ENCODE measurements at regions not wholly inside any gene's neighbourhood (a gene's known extent, or its start where the extent isn't known, plus 50 kb on each side); places are given as distances from the start of the nearest gene placed in this dataset.

DNA sequence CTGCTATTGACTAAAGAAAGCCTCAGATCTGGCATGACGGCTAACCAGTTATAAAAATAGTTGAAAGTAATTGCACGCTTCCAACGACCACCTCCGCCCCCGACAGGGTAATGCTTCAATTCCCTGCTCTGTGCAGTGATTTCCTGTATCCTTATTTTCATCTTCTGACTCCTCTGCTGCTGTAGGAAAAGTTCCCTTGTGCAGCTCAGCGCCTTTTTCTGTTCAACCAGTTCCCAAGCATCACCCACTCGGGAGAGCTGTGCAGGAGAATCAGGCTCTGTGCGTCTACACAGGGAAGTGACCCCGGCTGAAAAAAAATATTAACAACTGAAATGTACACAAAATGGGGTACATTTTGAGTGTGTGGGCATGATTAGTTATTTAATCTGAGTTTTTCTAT lies 91.3 kb upstream of the COPS8 start:
- Histone ChIP-seq H3K27ac (ENCODE audit: low read depth in 2 of 2, low read length in 1 of 2) (no peak overlapping the region), H3K9ac (no peak overlapping the region), H3K4me3 (ENCODE audit: low read depth in 2 of 2, low read length in 1 of 2) (no peak overlapping the region), H3K4me2 (no peak overlapping the region), H3K27me3 (ENCODE audit: insufficient read depth) (peaks cover 7% of the 10 kb centered on the region; the same call in 1 of the 2 replicates), H3K79me2 (ENCODE audit: insufficient read depth) (no peaks in the 10 kb centered on the region), H3K36me3 (replicated peaks in 1 of 2; ENCODE audit: control insufficient read depth in 1 of 2, insufficient read depth in 2 of 2, low read length in 1 of 2) (no peaks in the 10 kb centered on the region), H3K9me3 (no peaks in the 10 kb centered on the region), H4K20me1 (ENCODE audit: insufficient read depth) (no peaks in the 10 kb centered on the region), H3K9me2 (no peaks in the 10 kb centered on the region), H3K4me1 (ENCODE audit: control insufficient read depth in 1 of 2, insufficient read depth in 2 of 2, low read depth in 1 of 2, low read length in 1 of 2) (no peaks in the 10 kb centered on the region), H2AFZ (ENCODE audit: low read depth) (no peak overlapping the region), H3F3A (replicated peaks; ENCODE audit: insufficient read depth) (no peaks in the 10 kb centered on the region)
- POLR2A ChIA-PET: no interaction called here
- DNase-seq: no peak
- WGBS (ENCODE audit: low lambda C conversion rate): 48% methylated on average over 9 of the region's 9 CpGs
- CTCF ChIA-PET: no interaction called here
- no peak for TF ChIP-seq ELF1 (IDR thresholded peaks at IDR 0.05)
- no peak for TF ChIP-seq POLR2AphosphoS5 (IDR thresholded peaks at IDR 0.05; ENCODE audit: low read depth, low read length)
- no peak for TF ChIP-seq SMC3 (IDR thresholded peaks at IDR 0.05; ENCODE audit: low read depth, low read length)
- no peak for TF ChIP-seq SIN3A (IDR thresholded peaks at IDR 0.05; ENCODE audit: borderline replicate concordance, low read depth, low read length)
- no peak for TF ChIP-seq RCOR1 (IDR thresholded peaks at IDR 0.05; ENCODE audit: low read length)

DNA sequence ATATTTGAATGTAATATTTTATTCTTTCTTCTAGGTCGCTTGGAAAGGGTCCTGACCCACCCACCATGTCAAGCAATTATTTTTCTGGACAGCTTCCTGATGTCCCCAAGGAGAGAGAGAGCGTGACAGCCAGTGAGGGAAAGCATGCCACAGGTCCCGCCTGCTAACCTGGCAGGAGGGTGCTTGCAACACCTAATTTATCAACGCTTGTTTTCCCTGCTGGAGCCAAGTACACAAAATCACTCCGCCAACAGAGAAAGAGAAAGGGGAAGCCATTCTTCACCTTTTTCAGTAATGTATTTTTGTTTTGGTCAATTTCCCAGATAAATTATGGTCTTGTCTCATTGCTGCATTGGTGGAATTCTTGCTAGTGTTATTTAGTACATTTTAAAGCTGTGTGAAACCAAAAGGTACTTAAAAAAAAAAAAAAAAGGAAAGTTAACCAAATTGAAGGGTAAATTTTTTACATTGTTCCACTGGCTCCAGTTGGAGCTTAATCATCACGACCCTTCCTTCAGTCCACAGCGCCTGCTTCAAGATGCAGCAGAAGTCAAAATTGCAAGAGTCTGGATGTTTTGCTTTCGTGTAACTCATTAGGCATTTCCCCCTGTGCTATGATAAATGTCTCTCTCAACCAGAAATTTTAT lies 88.5 kb upstream of the COPS8 start:
- Histone ChIP-seq H4K20me1 (ENCODE audit: insufficient read depth) (no peaks in the 10 kb centered on the region), H3K27ac (ENCODE audit: low read depth in 2 of 2, low read length in 1 of 2) (no peak overlapping the region), H3K9ac (no peak overlapping the region), H3K9me2 (no peaks in the 10 kb centered on the region), H3F3A (replicated peaks; ENCODE audit: insufficient read depth) (no peaks in the 10 kb centered on the region), H3K36me3 (replicated peaks in 1 of 2; ENCODE audit: control insufficient read depth in 1 of 2, insufficient read depth in 2 of 2, low read length in 1 of 2) (no peaks in the 10 kb centered on the region), H3K9me3 (no peaks in the 10 kb centered on the region), H2AFZ (ENCODE audit: low read depth) (no peak overlapping the region), H3K27me3 (ENCODE audit: insufficient read depth) (peaks cover 7% of the 10 kb centered on the region; the same call in 1 of the 2 replicates), H3K4me1 (ENCODE audit: control insufficient read depth in 1 of 2, insufficient read depth in 2 of 2, low read depth in 1 of 2, low read length in 1 of 2) (no peaks in the 10 kb centered on the region), H3K79me2 (ENCODE audit: insufficient read depth) (no peaks in the 10 kb centered on the region), H3K4me2 (no peak overlapping the region), H3K4me3 (ENCODE audit: low read depth in 2 of 2, low read length in 1 of 2) (no peak overlapping the region)
- ChIA-PET CTCF (interaction anchor here (0.5 to 1.3 kb wide), 2 partner anchors 30 to 625 kb away, joined by 3 read pairs; no protein-coding TSS in a partner anchor), POLR2A (no interaction called here)
- WGBS (ENCODE audit: low lambda C conversion rate): 38% methylated on average over 8 of the region's 8 CpGs
- no peak for DNase-seq
- TF ChIP-seq, protein P1, sequence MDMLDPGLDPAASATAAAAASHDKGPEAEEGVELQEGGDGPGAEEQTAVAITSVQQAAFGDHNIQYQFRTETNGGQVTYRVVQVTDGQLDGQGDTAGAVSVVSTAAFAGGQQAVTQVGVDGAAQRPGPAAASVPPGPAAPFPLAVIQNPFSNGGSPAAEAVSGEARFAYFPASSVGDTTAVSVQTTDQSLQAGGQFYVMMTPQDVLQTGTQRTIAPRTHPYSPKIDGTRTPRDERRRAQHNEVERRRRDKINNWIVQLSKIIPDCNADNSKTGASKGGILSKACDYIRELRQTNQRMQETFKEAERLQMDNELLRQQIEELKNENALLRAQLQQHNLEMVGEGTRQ (IDR thresholded peaks at IDR 0.05; ENCODE audit: borderline replicate concordance, low read depth, low read length): no peak
- TF ChIP-seq SMC3 (IDR thresholded peaks at IDR 0.05; ENCODE audit: low read depth, low read length): no peak
- TF ChIP-seq, protein P2, sequence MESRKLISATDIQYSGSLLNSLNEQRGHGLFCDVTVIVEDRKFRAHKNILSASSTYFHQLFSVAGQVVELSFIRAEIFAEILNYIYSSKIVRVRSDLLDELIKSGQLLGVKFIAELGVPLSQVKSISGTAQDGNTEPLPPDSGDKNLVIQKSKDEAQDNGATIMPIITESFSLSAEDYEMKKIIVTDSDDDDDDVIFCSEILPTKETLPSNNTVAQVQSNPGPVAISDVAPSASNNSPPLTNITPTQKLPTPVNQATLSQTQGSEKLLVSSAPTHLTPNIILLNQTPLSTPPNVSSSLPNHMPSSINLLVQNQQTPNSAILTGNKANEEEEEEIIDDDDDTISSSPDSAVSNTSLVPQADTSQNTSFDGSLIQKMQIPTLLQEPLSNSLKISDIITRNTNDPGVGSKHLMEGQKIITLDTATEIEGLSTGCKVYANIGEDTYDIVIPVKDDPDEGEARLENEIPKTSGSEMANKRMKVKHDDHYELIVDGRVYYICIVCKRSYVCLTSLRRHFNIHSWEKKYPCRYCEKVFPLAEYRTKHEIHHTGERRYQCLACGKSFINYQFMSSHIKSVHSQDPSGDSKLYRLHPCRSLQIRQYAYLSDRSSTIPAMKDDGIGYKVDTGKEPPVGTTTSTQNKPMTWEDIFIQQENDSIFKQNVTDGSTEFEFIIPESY (IDR thresholded peaks at IDR 0.05; ENCODE audit: borderline replicate concordance, low read depth): no peak
- TF ChIP-seq FOXJ3 (CRISPR knock-in tag; IDR thresholded peaks at IDR 0.05): no peak
- TF ChIP-seq, protein P3, sequence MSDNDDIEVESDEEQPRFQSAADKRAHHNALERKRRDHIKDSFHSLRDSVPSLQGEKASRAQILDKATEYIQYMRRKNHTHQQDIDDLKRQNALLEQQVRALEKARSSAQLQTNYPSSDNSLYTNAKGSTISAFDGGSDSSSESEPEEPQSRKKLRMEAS (IDR thresholded peaks at IDR 0.05; ENCODE audit: low read depth): no peak
- TF ChIP-seq MXI1 (IDR thresholded peaks at IDR 0.05; ENCODE audit: low read depth, low read length): no peak
- no peak for TF ChIP-seq RFX5 (IDR thresholded peaks at IDR 0.05; ENCODE audit: low read length)
- no peak for TF ChIP-seq FOSL2 (IDR thresholded peaks at IDR 0.05; ENCODE audit: borderline replicate concordance, low read depth)
- TF ChIP-seq POLR2AphosphoS5 (IDR thresholded peaks at IDR 0.05; ENCODE audit: low read depth, low read length): no peak
- no peak for TF ChIP-seq RCOR1 (IDR thresholded peaks at IDR 0.05; ENCODE audit: low read length)
- TF ChIP-seq, protein P4, sequence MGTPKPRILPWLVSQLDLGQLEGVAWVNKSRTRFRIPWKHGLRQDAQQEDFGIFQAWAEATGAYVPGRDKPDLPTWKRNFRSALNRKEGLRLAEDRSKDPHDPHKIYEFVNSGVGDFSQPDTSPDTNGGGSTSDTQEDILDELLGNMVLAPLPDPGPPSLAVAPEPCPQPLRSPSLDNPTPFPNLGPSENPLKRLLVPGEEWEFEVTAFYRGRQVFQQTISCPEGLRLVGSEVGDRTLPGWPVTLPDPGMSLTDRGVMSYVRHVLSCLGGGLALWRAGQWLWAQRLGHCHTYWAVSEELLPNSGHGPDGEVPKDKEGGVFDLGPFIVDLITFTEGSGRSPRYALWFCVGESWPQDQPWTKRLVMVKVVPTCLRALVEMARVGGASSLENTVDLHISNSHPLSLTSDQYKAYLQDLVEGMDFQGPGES (IDR thresholded peaks at IDR 0.05; ENCODE audit: low read depth, low read length): no peak
- no peak for TF ChIP-seq RXRA (IDR thresholded peaks at IDR 0.05; ENCODE audit: borderline replicate concordance, low read depth)
- no peak for TF ChIP-seq ELF1 (IDR thresholded peaks at IDR 0.05)
- TF ChIP-seq EZH2phosphoT487 (IDR thresholded peaks at IDR 0.05; ENCODE audit: borderline replicate concordance, low read depth): no peak
- no peak for TF ChIP-seq SIN3A (IDR thresholded peaks at IDR 0.05; ENCODE audit: borderline replicate concordance, low read depth, low read length)
